DMS114 treated with DMSO at 0.1 percent for 48 hours (cell line): ENCODE measurements at regions not wholly inside any gene's neighbourhood (a gene's known extent, or its start where the extent isn't known, plus 50 kb on each side); places are given as distances from the start of the nearest gene placed in this dataset.
A peak's percentile ranks its signal among the peaks of the same experiment; 100 is the strongest.

Source experiments
- DNase-seq: peaks from one replicate; lab custom pipeline; 2025; ENCODE audit not compliant: unreplicated experiment; lab: John Stamatoyannopoulos, UW

DNA sequence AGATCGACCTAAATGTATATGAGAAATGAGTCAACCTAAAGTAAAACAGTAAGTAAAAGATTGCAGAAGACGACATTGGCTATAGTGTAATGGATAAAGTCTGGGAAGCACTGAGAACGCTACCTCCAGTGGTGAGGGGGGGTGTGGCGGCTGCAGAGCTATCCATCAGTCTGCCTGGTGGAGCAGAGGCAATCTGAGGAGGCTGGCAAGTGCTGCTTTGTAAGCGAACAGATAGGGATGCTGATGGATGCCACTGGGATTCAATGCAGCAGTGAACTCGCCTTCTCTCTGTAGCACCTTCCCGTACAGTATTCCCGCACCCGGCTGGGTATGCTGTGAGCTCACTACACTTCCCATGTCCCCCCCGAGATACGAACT, 261.5 kb downstream of the NSG2 start:
- DNase-seq: no peak

DNA sequence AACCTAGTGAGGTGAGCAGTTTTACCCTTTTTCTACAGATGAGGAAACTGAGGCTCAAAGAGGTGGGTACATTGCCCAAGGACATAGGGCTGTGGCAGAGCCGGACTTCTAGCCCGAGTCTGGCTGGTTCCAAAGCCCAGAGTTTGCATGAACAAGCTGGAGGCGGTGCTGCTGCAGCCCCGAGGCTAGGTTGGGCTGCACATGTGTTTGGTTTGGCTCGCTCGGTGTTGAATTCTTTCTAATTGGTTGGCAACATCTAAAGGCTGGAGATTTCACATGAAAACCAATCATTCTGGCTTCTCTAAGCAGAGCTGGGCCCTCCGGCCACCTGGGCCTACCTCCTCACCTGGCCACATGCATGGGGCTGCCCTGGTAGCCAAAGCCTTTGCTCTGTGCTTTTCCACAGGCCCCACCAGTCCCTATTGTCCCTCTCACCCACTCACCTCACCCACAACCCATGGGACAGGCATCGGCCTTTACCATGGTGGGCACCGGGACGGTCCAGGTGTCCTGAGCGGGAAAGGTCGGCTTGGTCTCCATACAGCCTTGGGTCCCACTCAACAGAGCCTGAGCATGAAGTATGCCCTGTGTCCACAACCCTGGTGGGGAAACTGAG, 262.3 kb downstream of the NSG2 start:
- DNase-seq: no peak

DNA sequence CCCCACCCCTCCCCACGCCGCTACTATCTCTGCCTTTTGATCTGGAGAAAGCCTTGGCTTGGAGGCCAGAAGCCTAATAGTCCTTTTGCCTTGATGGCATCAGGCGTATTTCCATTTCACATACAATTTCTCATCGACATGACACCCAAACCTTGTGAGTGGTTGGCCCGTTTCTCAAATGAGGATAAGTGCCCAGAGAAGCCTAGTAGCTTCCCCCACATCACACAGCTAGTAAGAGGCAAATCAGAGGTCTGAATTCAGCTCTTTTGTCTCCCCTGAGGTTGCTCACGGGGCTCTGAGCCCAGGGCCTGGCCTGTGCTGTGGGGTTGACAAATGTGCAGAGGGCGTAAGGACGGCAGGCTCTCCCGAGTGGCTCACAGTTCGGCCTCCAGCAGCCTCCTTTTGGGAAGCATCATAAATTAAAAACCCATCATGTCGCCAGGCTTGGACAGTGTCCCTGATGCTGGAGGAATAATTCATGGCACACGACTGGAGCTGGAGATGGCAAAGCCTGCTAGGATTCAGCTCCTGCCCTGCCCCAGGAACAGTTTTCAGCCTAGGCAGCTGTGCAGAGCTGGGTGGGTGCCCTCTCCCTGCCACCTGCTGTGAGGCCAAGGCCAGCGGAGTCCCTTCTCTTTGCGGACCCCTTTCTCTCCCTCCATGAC, 263.8 kb downstream of the NSG2 start:
- no peak for DNase-seq

DNA sequence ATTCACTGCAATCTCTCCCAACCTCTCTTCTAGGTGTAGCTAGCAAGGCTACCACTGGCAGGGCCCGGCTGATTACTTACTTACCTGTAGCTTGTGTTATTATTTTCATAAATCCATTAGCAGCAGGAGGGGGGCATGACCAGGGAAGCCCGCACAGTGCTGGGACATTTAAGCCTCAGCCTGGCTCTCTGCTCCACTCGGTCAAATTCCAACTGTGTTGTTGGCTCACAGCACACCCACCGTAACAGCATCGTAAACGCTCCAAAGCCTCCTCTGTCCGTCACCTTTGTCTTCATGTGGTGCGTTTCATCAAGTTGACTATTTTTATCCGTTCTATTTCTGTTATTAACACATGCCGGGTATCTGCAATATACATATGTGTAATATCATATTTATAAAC, 264.7 kb downstream of the NSG2 start:
- no peak for DNase-seq

DNA sequence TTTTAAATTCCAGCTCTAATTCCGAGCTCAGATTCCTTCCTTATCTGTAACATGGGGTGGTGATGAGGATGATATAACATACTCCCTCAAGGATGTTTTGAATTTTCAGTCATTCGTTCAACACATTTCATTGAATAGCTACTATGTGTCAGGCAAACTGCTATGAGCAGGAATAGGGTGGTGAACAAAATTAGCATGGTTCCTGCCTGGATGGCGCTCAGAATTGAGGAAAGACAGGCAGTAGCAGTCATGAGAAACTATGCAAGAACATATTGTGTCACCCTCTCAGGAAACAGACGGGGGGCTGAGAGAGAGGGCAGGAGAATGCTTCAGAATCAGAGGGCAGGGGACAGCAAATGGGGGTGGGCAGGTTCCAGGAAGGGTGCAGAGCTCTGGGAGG, 265.2 kb downstream of the NSG2 start:
- DNase-seq: no peak

DNA sequence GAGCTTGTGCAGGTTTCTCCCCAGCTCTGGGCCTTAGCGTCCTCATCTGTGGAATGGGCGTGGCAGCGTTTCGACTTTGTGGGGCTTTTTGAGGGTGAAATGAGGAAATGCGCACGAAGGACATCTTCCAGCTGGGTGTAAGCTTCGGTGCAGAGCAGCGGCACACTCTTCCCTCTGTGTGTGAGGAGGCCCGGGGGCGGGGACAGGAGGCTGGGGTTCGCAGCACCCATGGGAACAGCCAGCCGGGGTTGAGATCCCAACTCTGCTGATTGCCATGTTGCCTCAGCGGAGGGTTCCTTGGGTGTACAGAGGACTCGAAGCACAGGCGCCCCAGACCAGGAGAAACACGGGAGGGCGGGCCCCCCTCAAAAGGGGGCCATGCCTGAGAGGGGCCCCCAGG, 265.6 kb downstream of the NSG2 start:
- DNase-seq: no peak

DNA sequence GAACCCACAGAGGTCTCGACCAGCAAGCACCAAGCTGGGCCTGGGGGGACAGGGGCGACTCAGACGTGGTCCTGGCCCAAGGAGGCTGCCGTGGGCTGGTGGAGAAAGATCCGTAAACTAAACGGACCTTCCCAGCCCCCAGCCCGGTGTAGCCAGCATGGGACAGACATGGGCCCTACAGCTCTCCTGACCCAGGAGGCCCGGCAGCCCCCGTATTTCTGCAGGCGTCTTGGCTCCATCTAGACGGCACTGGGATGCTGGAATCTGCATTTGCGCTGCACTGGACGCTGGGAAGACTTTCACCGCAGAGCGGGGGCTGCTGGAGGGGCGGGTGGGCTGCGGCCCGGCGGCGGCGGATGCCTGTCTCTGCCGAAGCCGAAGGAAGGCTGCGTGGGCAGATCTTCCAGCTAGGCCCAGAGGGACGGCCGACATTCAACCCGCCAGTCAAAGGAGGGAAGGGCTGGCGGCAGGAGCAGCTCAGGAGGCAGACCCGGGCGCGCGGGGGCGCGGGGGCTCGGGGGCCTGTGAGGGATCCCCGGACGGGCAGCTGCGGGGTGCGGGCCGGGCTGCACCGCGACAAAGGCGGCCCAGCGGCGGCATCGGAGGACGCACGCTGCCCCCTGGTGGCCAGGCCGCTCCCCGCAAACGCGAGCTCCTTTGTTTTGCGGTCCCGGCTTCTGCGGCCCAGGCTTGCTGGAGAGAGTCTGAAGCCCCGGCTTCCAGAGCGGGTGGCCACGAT, 266.2 kb downstream of the NSG2 start:
- DNase-seq: peak; percentile 70

DNA sequence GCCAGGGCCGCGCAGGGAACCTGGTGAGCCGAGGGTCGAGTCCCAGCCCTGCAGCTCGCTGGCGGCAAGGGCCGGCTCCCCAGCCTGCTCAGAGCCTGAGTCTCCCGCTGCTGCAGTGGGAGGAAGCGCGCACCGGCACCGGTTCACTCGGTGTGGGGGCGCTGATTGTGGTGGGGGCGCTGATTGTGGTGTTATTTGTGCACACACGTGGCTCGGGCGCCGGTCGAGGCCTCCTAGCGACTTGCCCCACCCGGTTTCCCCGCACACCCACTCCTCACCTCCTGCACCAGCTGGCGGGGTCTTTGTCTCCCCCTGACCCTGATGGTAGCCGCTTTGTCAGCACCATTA, 266.7 kb downstream of the NSG2 start:
- no peak for DNase-seq

DNA sequence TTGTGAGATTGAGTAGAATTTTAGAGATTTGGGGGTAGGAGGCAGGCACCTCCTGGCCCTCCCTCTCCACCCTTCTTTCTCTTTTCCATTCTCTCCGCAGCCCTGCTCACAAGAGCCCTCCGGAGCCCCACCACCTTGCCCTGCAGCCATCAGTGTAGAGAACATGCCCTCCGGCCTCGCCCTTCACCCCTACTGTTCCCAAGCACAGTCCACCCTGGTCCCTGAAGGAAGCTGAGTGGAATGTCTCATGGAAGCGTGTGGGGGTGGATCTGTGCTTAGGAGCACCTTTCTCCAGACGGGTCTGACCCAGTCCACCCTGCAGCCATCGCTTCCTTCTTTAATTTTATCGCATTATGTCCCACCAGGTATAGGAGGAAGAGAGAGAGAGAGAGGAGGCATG, 267.1 kb downstream of the NSG2 start:
- no peak for DNase-seq

DNA sequence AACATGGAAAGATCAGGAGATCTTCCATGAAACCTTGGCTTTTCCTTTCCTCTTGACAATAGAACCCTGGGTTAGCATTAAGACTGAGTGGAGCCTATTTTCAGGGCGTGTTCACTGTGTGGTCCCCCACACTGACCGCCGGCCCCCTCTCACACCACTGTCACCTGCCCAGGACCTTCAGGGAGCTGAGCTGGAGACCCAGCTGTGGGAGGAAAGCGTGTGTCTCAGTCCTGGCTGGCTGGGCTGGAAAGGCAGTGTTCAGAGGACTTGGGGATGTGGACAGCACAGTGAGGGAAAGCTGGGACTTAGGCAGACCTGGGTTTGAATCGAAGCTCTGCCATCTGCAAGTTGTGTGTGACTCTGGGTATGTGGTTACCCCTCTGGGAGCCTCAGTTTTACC, 268.1 kb downstream of the NSG2 start:
- DNase-seq: no peak

DNA sequence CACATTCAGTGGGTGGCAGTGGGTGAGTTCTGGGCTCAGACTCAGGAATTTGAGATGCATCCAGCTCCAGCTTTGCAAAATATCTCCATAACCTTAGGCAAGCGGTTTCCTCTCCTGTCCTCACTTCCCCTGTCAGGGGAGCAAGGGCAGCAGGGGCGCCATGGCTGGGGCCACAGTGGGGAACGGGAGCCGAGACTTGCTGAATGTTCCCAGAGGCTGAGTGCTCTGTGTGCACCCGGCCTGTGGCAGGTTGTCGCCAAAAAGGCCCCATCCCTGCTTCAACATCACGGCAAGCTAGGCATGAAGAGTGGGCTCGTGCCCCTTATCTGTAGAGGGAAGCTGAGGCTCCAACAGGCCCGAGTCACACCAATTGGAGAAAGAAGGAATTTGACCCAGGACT, 268.8 kb downstream of the NSG2 start:
- no peak for DNase-seq

DNA sequence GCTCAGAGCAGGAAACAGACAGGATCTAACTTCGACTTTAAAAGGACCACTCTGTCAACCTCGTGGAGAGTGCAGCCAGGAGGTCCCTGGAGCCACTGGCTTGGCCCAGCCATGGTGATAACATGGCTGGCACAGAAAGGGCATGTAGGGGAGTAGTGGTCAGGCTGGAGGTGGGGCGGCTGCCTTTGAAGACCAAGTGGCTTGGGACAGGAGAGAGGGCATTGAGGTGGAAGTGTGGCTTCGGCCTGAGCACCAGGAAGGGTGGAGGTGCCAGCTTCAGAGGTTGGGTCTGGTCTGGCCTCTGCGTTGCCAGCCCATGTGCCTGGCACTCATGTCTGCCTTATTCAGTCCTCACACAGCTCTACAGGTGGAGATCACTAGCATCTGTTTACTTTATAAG, 270.0 kb downstream of the NSG2 start:
- no peak for DNase-seq

DNA sequence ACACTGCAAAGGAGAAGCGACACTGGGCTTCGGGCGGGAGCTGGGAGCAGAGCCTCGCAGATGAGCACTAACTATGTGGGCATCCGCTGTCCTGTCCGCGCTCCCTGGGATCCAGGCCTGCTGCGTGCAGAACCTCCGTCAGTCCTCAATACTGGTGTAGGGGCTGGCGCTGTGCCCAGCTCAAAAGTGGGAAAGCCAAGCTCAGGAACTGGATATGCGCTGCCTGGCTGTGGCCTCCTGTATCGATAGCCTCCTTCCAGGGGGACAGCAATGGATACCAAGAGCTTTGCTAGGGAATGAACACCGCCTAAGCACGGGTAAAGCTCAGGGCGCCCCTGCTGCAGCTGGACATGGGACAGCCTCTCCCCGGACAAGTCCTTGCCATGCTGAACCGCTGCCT, 270.4 kb downstream of the NSG2 start:
- no peak for DNase-seq

DNA sequence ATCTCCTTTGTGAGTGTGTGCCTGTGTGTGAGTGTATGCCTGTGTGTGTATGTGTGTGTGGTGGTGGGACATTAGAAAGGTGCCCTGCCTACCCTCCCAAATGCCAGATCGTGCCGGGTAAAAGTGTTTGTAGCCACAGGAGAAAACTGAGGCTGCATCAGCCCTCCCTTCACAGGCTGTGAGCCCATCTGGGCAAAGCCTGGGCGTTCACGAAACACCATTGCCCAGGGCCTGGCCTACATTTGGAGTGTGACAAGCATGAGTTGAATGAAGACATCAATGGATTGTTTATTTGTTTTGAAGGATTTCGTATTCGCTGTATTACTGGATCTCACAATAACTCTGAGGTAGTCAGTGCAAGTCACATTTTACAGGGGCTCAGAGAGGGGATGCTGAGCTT, 270.8 kb downstream of the NSG2 start:
- no peak for DNase-seq

DNA sequence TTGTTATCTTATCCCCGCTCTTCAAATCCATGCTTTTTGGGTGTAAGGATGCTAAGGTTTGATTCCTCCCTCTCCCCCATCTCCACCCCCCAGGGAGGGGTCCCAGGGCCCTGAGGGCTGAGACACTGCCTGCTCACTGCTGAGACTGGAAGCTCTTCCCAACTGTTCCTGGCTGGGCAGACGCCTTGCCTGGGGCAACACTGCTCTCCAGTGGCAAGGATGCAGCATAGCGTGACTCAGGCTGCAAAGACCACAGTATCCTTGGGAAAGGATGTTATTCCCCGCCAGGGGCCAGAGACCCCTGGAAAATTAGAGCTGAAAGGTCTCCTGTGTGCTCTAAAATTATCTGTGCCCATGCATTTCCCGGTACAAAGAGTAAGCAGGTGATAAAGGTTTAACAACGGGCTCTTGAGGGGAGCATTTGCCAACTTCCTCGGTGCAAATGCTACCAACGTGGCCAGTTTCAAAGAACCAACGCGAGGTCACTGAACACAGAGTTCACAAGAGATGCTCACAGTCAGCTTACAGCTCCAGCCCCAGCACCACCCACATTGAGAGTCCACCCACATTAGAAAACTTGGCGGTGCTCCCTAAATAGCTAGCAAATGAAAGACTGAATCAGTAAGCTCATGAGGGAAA, 271.9 kb downstream of the NSG2 start:
- DNase-seq: peak; percentile 48

DNA sequence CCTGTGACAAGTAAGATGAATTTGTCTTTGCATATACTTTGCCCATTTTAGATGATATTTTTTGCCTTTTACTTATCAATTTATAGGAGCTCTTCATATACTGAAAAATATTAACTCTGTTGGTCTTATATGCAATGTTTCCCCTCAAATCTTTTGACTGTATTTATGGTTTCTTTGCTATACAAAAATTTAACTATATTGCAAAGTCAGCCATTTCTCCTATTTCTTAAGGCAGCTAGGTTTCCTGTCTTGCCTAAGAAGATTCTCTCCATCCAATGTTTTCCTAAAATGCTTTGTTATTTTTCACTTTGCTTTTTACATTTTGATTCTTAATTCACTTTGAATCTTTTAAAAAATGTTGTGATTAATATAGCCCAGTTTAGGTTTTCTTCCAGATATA, 273.1 kb downstream of the NSG2 start:
- no peak for DNase-seq

DNA sequence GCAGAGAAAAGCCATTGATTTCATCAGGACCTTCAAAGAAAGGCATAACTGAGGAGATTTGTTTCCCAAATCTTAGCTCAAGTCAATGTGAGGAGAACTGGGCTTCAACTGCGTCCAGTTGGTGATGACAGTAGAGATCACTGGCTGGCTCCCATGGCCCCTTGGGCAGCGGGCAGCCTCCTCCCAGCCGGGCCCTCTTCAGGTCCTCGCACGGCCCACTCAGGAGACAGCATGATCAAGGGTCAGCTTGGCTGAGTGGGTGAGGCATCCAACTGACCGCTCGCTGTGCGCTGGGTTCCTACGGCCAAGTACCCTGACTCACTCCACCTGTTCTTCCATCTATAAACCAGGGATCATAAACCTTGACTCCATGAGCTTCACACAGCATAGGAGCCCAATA, 274.0 kb downstream of the NSG2 start:
- no peak for DNase-seq

DNA sequence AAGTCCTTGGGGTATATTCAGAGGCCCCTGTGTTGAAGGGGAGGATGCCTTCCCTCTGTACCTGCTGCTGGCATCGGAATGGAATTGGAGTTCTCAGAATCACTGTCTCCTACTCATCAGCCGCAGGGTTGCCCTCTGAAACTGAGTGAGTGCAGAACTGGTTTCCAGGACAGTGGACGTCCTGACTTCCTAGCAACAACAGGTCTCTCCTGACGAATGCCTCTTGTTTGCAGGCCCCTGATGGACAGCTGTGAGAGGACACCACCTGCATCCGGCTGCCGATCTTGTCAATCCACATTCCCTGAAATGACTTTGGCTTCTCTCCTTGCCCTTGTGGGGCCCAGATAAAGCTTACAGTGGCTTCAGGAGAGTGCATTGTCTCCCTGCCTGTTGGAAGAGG, 274.5 kb downstream of the NSG2 start:
- DNase-seq: no peak

DNA sequence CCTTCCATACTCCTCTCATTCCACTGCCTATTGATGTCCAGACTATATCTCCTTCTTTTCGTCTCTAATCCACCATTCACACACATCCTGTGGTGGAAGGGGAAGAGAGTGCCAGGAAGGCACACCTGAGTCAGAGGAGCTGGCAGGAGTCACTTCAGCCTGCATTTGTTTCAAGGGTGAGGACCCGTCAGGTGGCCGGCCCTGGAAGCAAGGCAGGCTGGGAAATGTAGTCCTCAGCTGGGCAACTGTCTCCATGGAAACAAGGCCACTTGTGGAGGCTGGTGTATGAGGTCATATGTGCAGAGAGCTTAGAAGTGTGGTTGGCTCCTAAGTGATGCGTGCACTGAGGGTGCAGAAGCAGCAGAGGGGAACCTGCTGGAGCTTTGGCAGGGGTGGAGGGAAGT, 278.4 kb downstream of the NSG2 start:
- DNase-seq: no peak

DNA sequence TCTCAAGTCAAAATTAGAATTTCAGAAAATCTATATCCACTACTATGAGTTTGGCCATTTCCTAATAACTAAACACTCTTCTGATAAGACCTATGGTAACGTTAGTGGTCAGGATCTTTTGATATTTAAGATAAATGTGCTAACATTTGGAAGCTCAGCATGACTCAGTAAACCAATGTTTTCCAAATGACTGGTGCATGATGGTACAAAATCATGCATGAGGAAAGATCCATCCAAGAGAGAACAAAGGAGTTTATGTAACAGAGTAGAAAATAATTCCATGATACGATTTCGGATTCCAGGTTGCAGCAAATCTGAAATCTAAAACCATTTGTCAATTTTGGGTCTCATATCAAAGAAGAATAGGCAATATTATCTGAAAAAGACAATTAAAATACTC, 279.2 kb downstream of the NSG2 start:
- DNase-seq: no peak

DNA sequence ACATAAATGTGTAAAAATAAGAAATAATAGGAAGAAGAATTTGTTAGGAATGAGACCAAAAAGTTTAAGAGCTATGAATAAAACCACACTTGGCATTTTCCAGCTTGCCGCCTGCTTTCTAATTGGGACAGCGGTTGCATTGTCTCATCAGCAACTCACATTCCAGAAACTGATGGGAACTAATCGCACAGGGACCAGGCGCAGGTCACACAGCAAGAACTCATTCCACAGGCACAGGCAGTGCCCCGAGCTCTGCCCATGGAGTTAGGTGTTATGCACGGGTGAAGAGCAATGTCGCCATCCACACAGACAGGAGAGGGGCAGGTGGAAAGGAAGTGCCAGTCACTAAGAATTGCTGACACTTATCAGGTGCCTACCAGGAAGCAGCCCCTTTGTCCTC, 279.9 kb downstream of the NSG2 start:
- DNase-seq: no peak

DNA sequence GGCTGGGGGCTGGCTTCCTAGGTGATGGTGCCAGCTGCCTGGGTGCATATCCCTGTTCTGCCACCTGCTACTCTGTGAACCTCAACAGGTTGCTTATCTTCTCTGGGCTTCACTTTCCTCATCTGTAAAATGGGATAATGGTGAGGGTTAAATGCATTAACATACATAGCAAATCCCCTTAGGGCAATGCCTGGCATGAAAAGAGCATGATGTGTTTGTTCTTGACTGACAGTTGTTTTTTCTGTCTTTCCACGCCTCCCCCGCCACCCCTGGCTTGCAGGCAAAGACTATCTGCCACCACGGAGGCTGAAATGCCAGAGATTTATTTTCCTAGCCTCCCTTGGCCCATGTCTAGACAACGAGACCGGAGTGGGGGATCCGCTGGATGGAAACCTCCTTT, 280.5 kb downstream of the NSG2 start:
- DNase-seq: no peak
